Hepatocyte (in vitro differentiated cells): ENCODE measurements at regions not wholly inside any gene's neighbourhood (a gene's known extent, or its start where the extent isn't known, plus 50 kb on each side); places are given as distances from the start of the nearest gene placed in this dataset.

Source experiments
- DNase-seq: peaks from one replicate; pipeline ENCODE4 v3.0.0-alpha.2; 2016; ENCODE audit warnings: low spot score
- H2AFZ ChIP-seq: fragments of 200-600 bp; sonication (generic); 2 replicates; pipeline ENCODE4 v1.6.0; 2016; ENCODE audit warnings: antibody characterized with exemption, mild to moderate bottlenecking
- H3K27ac ChIP-seq: fragments of 200-600 bp; sonication (generic); 2 replicates; pipeline ENCODE4 v1.5.1; 2016; ENCODE audit warnings: mild to moderate bottlenecking
- H3K27me3 ChIP-seq: fragments of 200-600 bp; sonication (generic); 2 replicates; pipeline ENCODE4 v1.6.1; 2016
- H3K36me3 ChIP-seq: fragments of 200-600 bp; sonication (generic); replicated peaks from 2 replicates; pipeline ENCODE4 v1.5.1; 2016; ENCODE audit warnings: low read depth; ENCODE audit not compliant: insufficient read depth
- H3K4me1 ChIP-seq: fragments of 200-600 bp; sonication (generic); 2 replicates; pipeline ENCODE4 v1.5.1; 2016; ENCODE audit warnings: mild to moderate bottlenecking, moderate library complexity; ENCODE audit not compliant: insufficient read depth
- H3K4me2 ChIP-seq: fragments of 200-600 bp; sonication (generic); 2 replicates; pipeline ENCODE4 v1.6.0; 2016
- H3K4me3 ChIP-seq: fragments of 200-600 bp; sonication (generic); 2 replicates; pipeline ENCODE4 v1.5.1; 2016; ENCODE audit warnings: mild to moderate bottlenecking
- H3K79me2 ChIP-seq: fragments of 200-600 bp; sonication (generic); 2 replicates; pipeline ENCODE4 v1.6.0; 2017; ENCODE audit warnings: mild to moderate bottlenecking
- H3K9me2 ChIP-seq: fragments of 200-600 bp; sonication (generic); replicated peaks from 2 replicates; pipeline ENCODE4 v1.6.0; 2017; ENCODE audit warnings: mild to moderate bottlenecking; ENCODE audit not compliant: insufficient read depth
- H3K9me3 ChIP-seq: fragments of 200-600 bp; sonication (generic); 2 replicates; pipeline ENCODE4 v1.5.1; 2016; ENCODE audit warnings: low read depth, mild to moderate bottlenecking
- H4K20me1 ChIP-seq: fragments of 200-600 bp; sonication (generic); 2 replicates; pipeline ENCODE4 v1.6.0; 2016; ENCODE audit warnings: mild to moderate bottlenecking; ENCODE audit not compliant: insufficient read depth, poor library complexity, severe bottlenecking
- CTCF ChIP-seq: fragments of 200-600 bp; sonication (generic); IDR thresholded peaks from 2 replicates; pipeline ENCODE4 v1.5.1; 2016; ENCODE audit warnings: antibody characterized with exemption, mild to moderate bottlenecking; ENCODE audit not compliant: poor library complexity
- EZH2 ChIP-seq: fragments of 200-600 bp; sonication (generic); IDR thresholded peaks from 2 replicates; pipeline ENCODE4 v1.6.1; 2016; ENCODE audit warnings: antibody characterized with exemption, mild to moderate bottlenecking, borderline replicate concordance
- EZH2phosphoT487 ChIP-seq: fragments of 200-600 bp; sonication (generic); IDR thresholded peaks from one replicate; pipeline ENCODE4 v1.6.1; 2018; ENCODE audit warnings: antibody characterized with exemption, mild to moderate bottlenecking, low read depth, moderate library complexity; ENCODE audit not compliant: unreplicated experiment, severe bottlenecking
- WGBS: methylation state at CpG from one replicate; pipeline ENCODE4 v1.1.6; 2016; ENCODE audit warnings: low lambda C conversion rate; ENCODE audit errors: missing lambda C conversion rate; 5-methylcytosine and 5-hydroxymethylcytosine counted together

- TF ChIP-seq CTCF = no peak
- TF ChIP-seq EZH2 = no peak
- TF ChIP-seq EZH2phosphoT487 = no peak
- WGBS = 22% methylated on average over 1 of the region's 1 CpG
- no peak overlapping the region for H3K4me3 ChIP-seq
- no peaks in the 10 kb centered on the region for H4K20me1 ChIP-seq
- H3K27me3 ChIP-seq = no peaks in the 10 kb centered on the region
- H3K27ac ChIP-seq = no peak overlapping the region
- no peaks in the 10 kb centered on the region for H3K36me3 ChIP-seq
- H3K9me2 ChIP-seq = no peaks in the 10 kb centered on the region
- DNase-seq = no peak
- no peaks in the 10 kb centered on the region for H3K79me2 ChIP-seq
- no peaks in the 10 kb centered on the region for H3K9me3 ChIP-seq
- no peak overlapping the region for H3K4me2 ChIP-seq
- no peaks in the 10 kb centered on the region for H3K4me1 ChIP-seq
- no peak overlapping the region for H2AFZ ChIP-seq
These were observed 161.1 kb upstream of the ANO5 start for GRCh38 chr11:22031791-22032190.

GRCh38 chr11:22037505-22037904 is 155.4 kb upstream of the ANO5 start:
- DNase-seq = no peak
- 71% methylated on average over 9 of the region's 9 CpGs for WGBS

GRCh38 chr11:22041039-22041438 is 151.8 kb upstream of the ANO5 start:
- Histone ChIP-seq H3K4me2 (no peak overlapping the region), H3K27ac (no peak overlapping the region), H3K79me2 (no peaks in the 10 kb centered on the region), H3K36me3 (no peaks in the 10 kb centered on the region), H3K9me3 (no peaks in the 10 kb centered on the region), H3K4me1 (no peaks in the 10 kb centered on the region), H2AFZ (no peak overlapping the region), H3K9me2 (no peaks in the 10 kb centered on the region), H4K20me1 (no peaks in the 10 kb centered on the region), H3K4me3 (no peak overlapping the region), H3K27me3 (no peaks in the 10 kb centered on the region)
- no peak for TF ChIP-seq EZH2phosphoT487
- no peak for DNase-seq
- WGBS = 65% methylated on average over 2 of the region's 2 CpGs

More at GRCh38 chr11:22037505-22037904, 155.4 kb upstream of the ANO5 start:
- no peaks in the 10 kb centered on the region for H3K36me3 ChIP-seq
- TF ChIP-seq CTCF (no peak), EZH2phosphoT487 (no peak), EZH2 (no peak)
- H3K9me3 ChIP-seq = no peaks in the 10 kb centered on the region
- H3K27ac ChIP-seq = no peak overlapping the region
- H3K4me1 ChIP-seq = no peaks in the 10 kb centered on the region
- no peak overlapping the region for H3K4me3 ChIP-seq
- no peak overlapping the region for H2AFZ ChIP-seq
- H3K4me2 ChIP-seq = no peak overlapping the region
- H3K27me3 ChIP-seq = no peaks in the 10 kb centered on the region
- H4K20me1 ChIP-seq = no peaks in the 10 kb centered on the region
- no peaks in the 10 kb centered on the region for H3K79me2 ChIP-seq
- no peaks in the 10 kb centered on the region for H3K9me2 ChIP-seq

- no peaks in the 10 kb centered on the region for H4K20me1 ChIP-seq
- no peaks in the 10 kb centered on the region for H3K27me3 ChIP-seq
- no peak overlapping the region for H3K27ac ChIP-seq
- H2AFZ ChIP-seq = no peak overlapping the region
- no peak overlapping the region for H3K4me3 ChIP-seq
- DNase-seq = no peak
- TF ChIP-seq EZH2phosphoT487 (no peak), CTCF (no peak), EZH2 (no peak)
- no peaks in the 10 kb centered on the region for H3K9me3 ChIP-seq
- WGBS = 83% methylated on average over 1 of the region's 1 CpG
- H3K36me3 ChIP-seq = no peaks in the 10 kb centered on the region
- H3K9me2 ChIP-seq = no peaks in the 10 kb centered on the region
- H3K4me1 ChIP-seq = no peaks in the 10 kb centered on the region
- no peak overlapping the region for H3K4me2 ChIP-seq
- H3K79me2 ChIP-seq = no peaks in the 10 kb centered on the region
These were observed 150.8 kb upstream of the ANO5 start for GRCh38 chr11:22042081-22042480.
